ENCODE measurements at regions not wholly inside any gene's neighbourhood (a gene's known extent, or its start where the extent isn't known, plus 50 kb on each side); places are given as distances from the start of the nearest gene placed in this dataset.
A peak's percentile ranks its signal among the peaks of the same experiment; 100 is the strongest.

- H3K4me3 ChIP-seq: no peak overlapping the region
- no peak overlapping the region for H3K27ac ChIP-seq
- 0 to 100% (median 56%) methylated on average over 1 to 2 of the region's 2 CpGs; no CpG with 5 or more reads in 1 of the 10 experiments for WGBS, 10 experiments
- in situ Hi-C loops (cut with MboI; ENCODE audit: low pct_unique_long_range_greater_than_20kb in 2 of 9, low sequenced_read_pairs in 9 of 9, unreplicated experiment in 9 of 9): no loop called here
- no peaks in the 10 kb centered on the region for H3K4me1 ChIP-seq (replicated peaks in 1 of 2)
- peak in 5 of 8 experiments; percentile 24 to 65 (median 48) for ATAC-seq (replicated peaks in 6 of 8)
Measured at GRCh38 chr12:125619723-125620122, 554.5 kb downstream of the AACS start.

DNA sequence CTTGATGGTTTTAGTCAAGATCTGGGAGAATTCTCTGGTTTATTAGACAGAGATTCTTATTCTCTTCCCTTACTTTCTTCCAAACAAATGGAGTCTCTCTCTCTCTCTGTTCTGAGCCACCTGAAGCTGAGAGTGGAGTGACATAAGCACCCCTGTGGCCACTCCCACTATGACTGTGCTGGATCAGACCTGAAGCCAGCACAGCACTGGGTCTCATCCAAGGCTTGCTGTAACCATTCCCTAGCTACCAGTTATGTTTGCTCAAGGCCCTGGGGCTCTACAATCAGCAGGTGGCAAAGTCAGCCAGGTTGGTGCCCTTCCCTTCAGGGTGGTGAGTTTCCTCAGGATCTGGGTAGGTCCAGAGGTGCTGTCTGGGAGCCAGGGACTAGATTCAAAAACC is 568.5 kb downstream of the AACS start:
- in situ Hi-C loops (cut with MboI; ENCODE audit: low pct_unique_long_range_greater_than_20kb in 2 of 9, low sequenced_read_pairs in 9 of 9, unreplicated experiment in 9 of 9): no loop called here
- H3K27ac ChIP-seq: no peak overlapping the region
- ATAC-seq (replicated peaks in 6 of 8): no peak
- H3K4me3 ChIP-seq: no peak overlapping the region
- no peaks in the 10 kb centered on the region for H3K4me1 ChIP-seq (replicated peaks in 1 of 2)

GRCh38 chr12:125634813-125635212 is 569.6 kb downstream of the AACS start:
- Histone ChIP-seq H3K27ac (no peak overlapping the region), H3K4me3 (no peak overlapping the region), H3K4me1 (replicated peaks in 1 of 2) (peaks cover 0 to 2% of the 10 kb centered on the region in 2 donors)
- no peak for ATAC-seq (replicated peaks in 6 of 8)
- WGBS, 10 experiments: 0 to 100% (median 43%) methylated on average over 1 of the region's 1 CpG; no CpG with 5 or more reads in 6 of the 10 experiments
- in situ Hi-C loops (cut with MboI; ENCODE audit: low pct_unique_long_range_greater_than_20kb in 2 of 9, low sequenced_read_pairs in 9 of 9, unreplicated experiment in 9 of 9): no loop called here

GRCh38 chr12:125639826-125640225 is 574.6 kb downstream of the AACS start:
- peaks cover 0 to 2% of the 10 kb centered on the region in 2 donors for H3K4me1 ChIP-seq (replicated peaks in 1 of 2)
- in situ Hi-C loops (cut with MboI; ENCODE audit: low pct_unique_long_range_greater_than_20kb in 2 of 9, low sequenced_read_pairs in 9 of 9, unreplicated experiment in 9 of 9): no loop called here
- 0 to 100% (median 82%) methylated on average over 1 to 5 of the region's 13 CpGs; no CpG with 5 or more reads in 3 of the 10 experiments for WGBS, 10 experiments
- no peak overlapping the region for H3K4me3 ChIP-seq
- H3K27ac ChIP-seq: no peak overlapping the region
- no peak for ATAC-seq (replicated peaks in 6 of 8)

GRCh38 chr12:125643055-125643454 is 577.8 kb downstream of the AACS start:
- Histone ChIP-seq H3K27ac (no peak overlapping the region), H3K4me3 (no peak overlapping the region), H3K4me1 (replicated peaks in 1 of 2) (peaks cover 0 to 2% of the 10 kb centered on the region in 2 donors)
- ATAC-seq (replicated peaks in 6 of 8): no peak
- in situ Hi-C loops (cut with MboI; ENCODE audit: low pct_unique_long_range_greater_than_20kb in 2 of 9, low sequenced_read_pairs in 9 of 9, unreplicated experiment in 9 of 9): no loop called here
- 0 to 85% (median 53%) methylated on average over 1 to 2 of the region's 2 CpGs for WGBS, 10 experiments

DNA sequence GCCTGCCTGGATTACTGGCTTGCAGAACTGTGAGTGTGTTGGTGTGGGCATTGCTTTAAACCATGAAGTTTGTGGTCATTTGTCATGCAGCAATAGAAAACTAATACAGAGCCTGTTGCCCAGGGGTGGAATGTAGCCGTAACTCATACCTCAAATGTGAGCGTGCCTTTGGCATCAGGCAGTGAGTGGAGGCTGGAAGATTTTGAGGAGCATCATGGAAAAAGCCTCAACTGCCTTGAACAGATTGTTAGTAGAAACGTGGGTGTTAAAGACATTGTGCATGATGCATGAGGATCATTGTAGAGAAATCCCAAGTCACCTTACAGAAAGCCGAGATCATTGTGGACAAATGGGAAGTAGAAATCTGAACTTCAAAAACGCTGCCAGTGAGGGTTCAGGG is 580.5 kb downstream of the AACS start:
- H3K4me1 ChIP-seq (replicated peaks in 1 of 2): no peaks in the 10 kb centered on the region
- no peak overlapping the region for H3K4me3 ChIP-seq
- H3K27ac ChIP-seq: no peak overlapping the region
- in situ Hi-C loops (cut with MboI; ENCODE audit: low pct_unique_long_range_greater_than_20kb in 2 of 9, low sequenced_read_pairs in 9 of 9, unreplicated experiment in 9 of 9): no loop called here
- ATAC-seq (replicated peaks in 6 of 8): no peak
- 0 to 95% (median 59%) methylated on average over 1 to 5 of the region's 5 CpGs for WGBS, 10 experiments

GRCh38 chr12:125650587-125650986 is 585.4 kb downstream of the AACS start:
- ATAC-seq (replicated peaks in 6 of 8): no peak
- Histone ChIP-seq H3K4me3 (no peak overlapping the region), H3K27ac (no peak overlapping the region), H3K4me1 (replicated peaks in 1 of 2) (no peaks in the 10 kb centered on the region)
- in situ Hi-C loops (cut with MboI; ENCODE audit: low pct_unique_long_range_greater_than_20kb in 2 of 9, low sequenced_read_pairs in 9 of 9, unreplicated experiment in 9 of 9): no loop called here
- WGBS, 10 experiments: 43 to 100% (median 85%) methylated on average over 1 to 16 of the region's 19 CpGs; no CpG with 5 or more reads in 4 of the 10 experiments

- in situ Hi-C loops (cut with MboI; ENCODE audit: low pct_unique_long_range_greater_than_20kb in 2 of 9, low sequenced_read_pairs in 9 of 9, unreplicated experiment in 9 of 9): no loop called here
- 26 to 100% (median 88%) methylated on average over 2 to 4 of the region's 4 CpGs; no CpG with 5 or more reads in 4 of the 10 experiments for WGBS, 10 experiments
- ATAC-seq (replicated peaks in 6 of 8): no peak
- no peaks in the 10 kb centered on the region for H3K4me1 ChIP-seq (replicated peaks in 1 of 2)
- no peak overlapping the region for H3K4me3 ChIP-seq
- no peak overlapping the region for H3K27ac ChIP-seq
Measured at GRCh38 chr12:125651625-125652024, 586.4 kb downstream of the AACS start.

DNA sequence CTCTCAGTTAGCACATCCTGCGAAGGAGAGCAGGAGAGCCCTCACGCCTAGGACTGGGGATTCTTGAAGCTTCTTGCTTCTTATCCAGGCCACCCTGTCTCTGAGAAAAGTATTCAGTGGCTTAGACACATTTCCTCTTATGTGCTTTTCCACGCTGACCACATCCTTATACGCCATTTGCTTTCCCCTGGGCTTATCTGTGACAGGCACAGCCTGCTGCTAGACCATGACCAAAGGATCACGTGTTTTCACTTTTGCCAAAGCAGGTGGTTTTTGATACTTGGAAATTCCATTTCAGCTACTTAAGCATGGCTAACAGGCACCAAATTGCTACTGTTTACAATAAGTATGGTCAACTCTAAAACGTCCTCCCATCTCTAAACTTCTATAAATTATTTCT is 587.4 kb downstream of the AACS start:
- in situ Hi-C loops (cut with MboI; ENCODE audit: low pct_unique_long_range_greater_than_20kb in 2 of 9, low sequenced_read_pairs in 9 of 9, unreplicated experiment in 9 of 9): no loop called here
- Histone ChIP-seq H3K27ac (no peak overlapping the region), H3K4me3 (no peak overlapping the region), H3K4me1 (replicated peaks in 1 of 2) (no peaks in the 10 kb centered on the region)
- WGBS, 10 experiments: 0 to 89% (median 48%) methylated on average over 1 to 5 of the region's 6 CpGs; no CpG with 5 or more reads in 3 of the 10 experiments
- no peak for ATAC-seq (replicated peaks in 6 of 8)

GRCh38 chr12:125657681-125658080 is 592.4 kb downstream of the AACS start:
- ATAC-seq (replicated peaks in 6 of 8): no peak
- Histone ChIP-seq H3K27ac (no peak overlapping the region), H3K4me1 (replicated peaks in 1 of 2) (no peaks in the 10 kb centered on the region), H3K4me3 (no peak overlapping the region)
- WGBS, 10 experiments: 40 to 90% (median 83%) methylated on average over 2 to 3 of the region's 3 CpGs; no CpG with 5 or more reads in 7 of the 10 experiments
- in situ Hi-C loops (cut with MboI; ENCODE audit: low pct_unique_long_range_greater_than_20kb in 2 of 9, low sequenced_read_pairs in 9 of 9, unreplicated experiment in 9 of 9): no loop called here

DNA sequence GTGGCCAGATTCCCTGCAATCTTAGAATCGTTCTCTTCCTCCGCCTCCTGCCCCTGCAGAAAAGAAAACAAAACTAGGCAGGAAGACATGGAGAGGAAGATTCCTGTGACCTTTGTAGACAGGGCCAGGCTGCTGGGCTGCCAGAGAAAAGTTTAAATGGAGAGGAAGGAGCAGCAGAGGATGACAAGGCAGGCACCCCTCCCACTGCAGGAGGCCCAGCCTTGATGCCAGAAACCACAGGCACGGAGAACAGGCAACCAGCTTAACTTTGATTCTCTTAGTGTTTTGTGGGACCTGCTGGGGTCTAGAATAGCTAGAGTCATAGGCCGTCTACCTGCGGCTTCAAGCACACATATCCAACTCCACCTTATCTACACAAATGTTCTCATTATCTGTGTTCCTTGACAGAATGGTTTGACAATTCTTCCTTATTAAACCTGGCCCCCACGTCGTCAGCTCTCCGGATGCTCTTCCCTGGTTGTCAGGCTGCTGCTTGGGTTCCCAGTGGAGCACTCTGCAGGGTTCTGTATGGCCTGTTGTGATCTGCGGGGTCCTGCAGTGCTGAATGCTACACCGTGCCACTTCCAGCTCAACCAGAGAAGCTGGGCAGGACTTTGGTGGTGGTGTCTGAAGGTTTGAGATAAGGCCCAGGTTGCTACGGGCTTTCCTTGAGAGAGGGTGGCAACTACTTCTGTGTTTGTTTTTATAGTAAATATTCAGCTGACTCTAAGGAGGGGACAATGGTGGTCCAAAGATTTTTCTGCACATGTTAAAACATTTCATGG is 609.5 kb downstream of the AACS start:
- H3K4me1 ChIP-seq (replicated peaks in 1 of 2): no peaks in the 10 kb centered on the region
- no peak overlapping the region for H3K4me3 ChIP-seq
- no peak for ATAC-seq (replicated peaks in 6 of 8)
- in situ Hi-C loops (cut with MboI; ENCODE audit: low pct_unique_long_range_greater_than_20kb in 2 of 9, low sequenced_read_pairs in 9 of 9, unreplicated experiment in 9 of 9): no loop called here
- no peak overlapping the region for H3K27ac ChIP-seq
- WGBS, 10 experiments: 5 to 89% (median 39%) methylated on average over 1 to 10 of the region's 11 CpGs; no CpG with 5 or more reads in 1 of the 10 experiments

DNA sequence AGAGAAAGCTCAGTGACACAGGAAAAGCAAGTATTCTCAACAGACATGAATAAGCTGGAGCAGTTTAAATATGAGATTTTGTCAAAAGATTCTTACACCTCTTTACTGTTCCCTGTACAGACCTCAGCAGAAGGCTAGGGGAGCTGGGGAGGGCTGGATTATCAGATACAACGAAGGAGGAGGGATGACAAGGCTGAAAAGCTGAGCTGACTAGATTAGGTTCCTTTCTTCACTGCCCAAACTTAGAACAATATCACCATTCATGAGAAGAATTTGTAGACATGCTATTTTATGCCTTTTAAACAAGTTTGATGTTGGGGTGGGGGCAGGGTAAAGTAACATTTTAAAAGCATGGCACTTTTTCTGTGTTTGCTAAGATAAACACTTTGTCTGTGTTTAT is 611.1 kb downstream of the AACS start:
- Histone ChIP-seq H3K4me1 (replicated peaks in 1 of 2) (no peaks in the 10 kb centered on the region), H3K4me3 (no peak overlapping the region), H3K27ac (no peak overlapping the region)
- in situ Hi-C loops (cut with MboI; ENCODE audit: low pct_unique_long_range_greater_than_20kb in 2 of 9, low sequenced_read_pairs in 9 of 9, unreplicated experiment in 9 of 9): no loop called here
- no peak for ATAC-seq (replicated peaks in 6 of 8)
- 0 to 80% (median 17%) methylated on average over 1 of the region's 1 CpG; no CpG with 5 or more reads in 5 of the 10 experiments for WGBS, 10 experiments

- H3K4me3 ChIP-seq: no peak overlapping the region
- no peak for ATAC-seq (replicated peaks in 6 of 8)
- WGBS, 10 experiments: 17 to 82% (median 43%) methylated on average over 3 to 4 of the region's 4 CpGs; no CpG with 5 or more reads in 1 of the 10 experiments
- H3K27ac ChIP-seq: no peak overlapping the region
- no peaks in the 10 kb centered on the region for H3K4me1 ChIP-seq (replicated peaks in 1 of 2)
- in situ Hi-C loops (cut with MboI; ENCODE audit: low pct_unique_long_range_greater_than_20kb in 2 of 9, low sequenced_read_pairs in 9 of 9, unreplicated experiment in 9 of 9): no loop called here
Measured at GRCh38 chr12:125677829-125678228, 612.6 kb downstream of the AACS start.

GRCh38 chr12:125678589-125678993 is 613.4 kb downstream of the AACS start:
- no peak overlapping the region for H3K4me3 ChIP-seq
- no peak for ATAC-seq (replicated peaks in 6 of 8)
- in situ Hi-C loops (cut with MboI; ENCODE audit: low pct_unique_long_range_greater_than_20kb in 2 of 9, low sequenced_read_pairs in 9 of 9, unreplicated experiment in 9 of 9): no loop called here
- WGBS, 10 experiments: 25 to 75% (median 45%) methylated on average over 2 to 3 of the region's 3 CpGs; no CpG with 5 or more reads in 1 of the 10 experiments
- no peaks in the 10 kb centered on the region for H3K4me1 ChIP-seq (replicated peaks in 1 of 2)
- H3K27ac ChIP-seq: no peak overlapping the region

All from motor neuron (in vitro differentiated cells).